COR-L47 (cell line): ENCODE measurements at regions not wholly inside any gene's neighbourhood (a gene's known extent, or its start where the extent isn't known, plus 50 kb on each side); places are given as distances from the start of the nearest gene placed in this dataset.

ENCODE experiments used
- DNase-seq: peaks from one replicate; lab custom pipeline; 2025; lab: John Stamatoyannopoulos, UW

DNA sequence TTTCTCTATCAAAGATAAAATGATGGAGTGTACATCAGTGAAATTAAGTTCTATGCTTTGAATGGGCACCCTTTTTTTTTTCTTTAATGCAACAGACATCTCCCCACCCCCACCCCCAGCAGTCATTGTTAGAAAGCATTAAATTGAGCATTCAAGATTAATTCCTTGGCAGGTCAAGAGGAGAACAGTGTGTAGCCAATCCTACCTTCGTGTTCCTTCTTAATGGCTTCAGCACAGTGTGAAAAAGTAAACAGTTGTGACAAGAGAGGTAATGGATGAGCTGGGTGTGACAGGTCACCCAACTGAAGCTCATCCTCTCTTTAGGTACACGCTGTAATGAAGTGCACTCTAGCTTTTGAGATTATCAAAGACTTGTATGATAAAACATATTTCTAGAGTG lies 198.5 kb upstream of the RARB start:
- DNase-seq: peak; percentile 23

DNA sequence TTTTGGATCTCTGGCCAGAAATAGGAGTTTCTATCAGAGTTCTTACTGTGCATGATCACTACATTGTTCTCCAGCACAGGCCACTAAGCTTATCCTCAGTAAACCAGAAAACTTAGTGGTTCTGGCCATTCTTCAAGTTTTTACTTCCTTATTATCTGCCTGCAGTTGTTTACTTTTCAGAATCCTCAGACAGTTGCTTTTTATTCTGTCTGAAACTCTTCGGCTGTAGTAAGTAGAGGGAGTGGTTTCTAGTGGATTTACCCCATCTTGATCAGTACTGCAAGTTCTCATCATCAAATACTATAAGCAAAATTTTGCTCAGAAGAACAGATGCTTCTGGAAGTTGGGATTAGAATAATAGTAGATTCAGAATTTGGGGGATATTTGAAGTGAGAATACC lies 193.0 kb upstream of the RARB start:
- DNase-seq: no peak

DNA sequence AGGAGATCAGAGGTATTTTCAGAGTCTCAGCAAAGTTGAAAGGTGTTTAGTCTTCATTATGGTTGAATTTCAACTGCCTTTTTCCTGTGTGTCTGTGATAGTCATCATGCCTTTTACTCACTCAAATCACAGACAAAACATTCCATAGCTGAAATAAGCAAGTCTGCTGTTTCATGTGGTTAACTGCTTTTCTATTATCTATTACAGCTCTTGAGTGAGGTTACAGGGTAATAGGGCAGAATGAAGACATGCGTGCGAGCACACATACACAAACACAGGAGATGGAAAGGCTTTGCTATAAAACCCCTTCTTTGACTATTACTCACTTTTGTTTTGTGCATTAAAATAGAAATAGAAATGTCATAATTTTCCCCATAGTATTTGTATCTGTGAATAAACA lies 192.6 kb upstream of the RARB start:
- no peak for DNase-seq

DNA sequence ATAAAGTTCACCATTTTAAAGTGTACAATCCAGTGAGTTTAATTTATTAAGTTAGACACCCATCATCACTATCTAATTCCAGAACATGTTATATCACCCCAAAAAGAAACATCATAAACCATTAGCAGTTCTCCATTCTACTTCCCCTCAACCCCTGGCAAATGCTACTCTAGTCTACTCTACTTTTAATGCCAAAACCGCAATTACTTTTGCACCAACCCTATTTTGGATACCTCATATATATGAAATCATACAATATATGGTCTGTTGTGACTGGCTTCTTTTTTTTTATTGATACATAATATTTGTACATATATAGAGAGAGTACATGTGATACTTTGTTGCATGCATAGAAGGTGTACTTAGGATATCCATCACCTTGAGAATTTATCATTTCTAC lies 190.5 kb upstream of the RARB start:
- no peak for DNase-seq

DNA sequence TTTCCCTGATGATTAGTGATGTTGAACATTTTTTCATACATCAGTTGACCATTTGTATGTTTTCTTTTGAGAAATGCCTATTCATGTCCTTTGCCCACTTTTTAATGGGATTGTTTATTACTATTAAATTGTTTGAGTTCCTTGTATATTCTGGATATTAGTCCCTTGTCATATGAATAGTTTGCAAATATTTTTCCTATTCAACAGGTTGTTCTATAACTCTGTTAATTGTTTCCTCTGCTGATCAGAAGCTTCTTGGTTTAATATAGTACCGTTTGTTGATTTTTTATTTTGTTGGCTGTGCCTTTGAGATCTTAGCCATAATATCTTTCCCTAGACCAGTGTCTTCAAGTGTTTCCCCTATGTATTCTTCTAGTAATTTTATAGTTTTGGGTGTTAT lies 189.0 kb upstream of the RARB start:
- DNase-seq: no peak

DNA sequence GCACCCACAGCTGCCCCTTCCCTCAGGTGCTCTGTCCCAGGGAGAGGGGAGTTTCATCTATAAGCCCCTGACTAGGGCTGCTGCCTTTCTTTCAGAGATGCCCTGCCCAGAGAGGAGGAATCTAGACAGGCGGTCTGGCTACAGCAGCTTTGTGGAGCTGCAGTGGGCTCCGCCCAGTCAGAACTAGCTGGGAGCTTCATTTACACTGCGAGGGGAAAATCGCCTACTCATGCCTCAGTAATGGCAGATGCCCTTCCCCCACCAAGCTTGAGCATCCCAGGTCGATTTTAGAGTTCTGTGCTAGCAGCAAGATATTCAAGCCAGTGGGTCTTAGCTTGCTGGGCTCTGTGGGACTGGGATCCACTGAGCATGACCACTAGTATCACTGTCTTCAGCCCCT lies 181.2 kb upstream of the RARB start:
- DNase-seq: no peak

DNA sequence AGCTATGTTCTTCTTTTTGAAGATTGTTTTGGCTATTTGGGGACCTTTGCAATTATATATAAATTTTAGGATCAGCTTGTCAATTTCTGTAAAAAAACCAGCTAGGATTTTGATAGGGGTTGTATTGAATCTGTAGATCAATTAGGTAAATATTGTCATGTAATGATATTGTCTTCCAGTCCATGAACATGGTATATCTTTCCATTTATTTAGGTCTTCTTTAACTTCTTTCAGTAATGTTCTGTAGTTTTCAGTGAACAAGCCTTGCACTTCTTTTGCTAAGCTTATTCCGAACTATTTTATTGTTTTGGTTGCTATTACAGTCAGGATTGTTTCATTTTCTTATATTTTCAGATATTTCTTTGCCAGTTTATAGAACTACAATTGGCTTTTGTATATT lies 175.8 kb upstream of the RARB start:
- DNase-seq: no peak

DNA sequence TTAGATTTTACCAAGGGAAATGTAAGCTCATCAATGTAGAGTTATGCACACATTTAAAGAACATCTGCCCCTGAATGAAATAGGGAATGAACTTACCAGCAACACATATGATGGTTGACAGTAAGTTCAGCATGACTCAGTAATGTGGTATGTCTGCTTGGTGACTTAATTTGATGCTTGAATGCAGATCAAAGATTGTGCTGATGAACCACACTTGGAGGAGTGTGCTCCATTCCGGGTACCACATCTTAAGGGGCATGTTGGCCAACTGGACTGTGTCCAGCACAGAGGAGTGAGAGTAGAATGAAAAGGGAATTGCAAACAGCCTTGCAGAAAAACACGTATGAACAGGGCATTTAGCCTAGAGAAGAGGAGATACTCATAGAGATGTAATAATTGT lies 171.0 kb upstream of the RARB start:
- DNase-seq: no peak

DNA sequence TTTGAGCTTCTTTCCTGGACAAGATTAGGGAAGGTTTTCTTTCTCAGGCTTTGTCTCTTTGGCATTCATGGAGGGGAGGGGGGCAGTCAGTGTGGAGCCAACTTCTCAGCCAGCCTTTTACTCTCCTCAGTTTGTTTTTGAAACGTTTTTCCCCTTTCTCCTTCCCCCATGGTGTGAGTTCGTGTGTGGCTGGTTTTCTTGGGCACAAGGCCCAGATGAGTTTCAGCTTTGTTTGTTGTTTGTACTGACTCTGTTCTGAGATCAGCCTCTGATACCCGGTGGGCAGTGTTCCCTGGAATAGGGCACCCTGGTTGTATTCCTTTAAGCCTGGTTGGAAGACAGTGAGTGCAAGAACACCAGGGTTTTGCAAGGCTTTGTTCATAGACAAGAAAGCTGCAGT lies 168.2 kb upstream of the RARB start:
- no peak for DNase-seq

DNA sequence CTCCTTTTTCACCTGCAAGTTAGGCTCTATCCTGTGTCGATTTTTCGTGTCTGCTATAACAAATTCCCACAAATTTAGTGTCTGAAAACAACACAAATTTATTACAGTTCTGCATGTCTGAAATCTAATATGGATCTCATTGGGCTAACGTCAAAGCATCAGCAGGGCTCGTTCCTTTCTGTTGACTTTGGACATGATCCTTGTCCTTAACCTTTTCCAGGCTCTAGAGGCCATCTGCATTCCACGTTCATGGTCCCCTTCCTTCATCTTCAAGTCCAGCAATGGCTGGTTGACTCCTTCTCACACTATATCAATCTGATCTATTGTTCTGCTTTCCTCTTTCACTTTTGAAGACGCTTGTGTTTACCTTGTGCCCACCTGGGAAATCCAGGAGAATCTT lies 165.7 kb upstream of the RARB start:
- no peak for DNase-seq

DNA sequence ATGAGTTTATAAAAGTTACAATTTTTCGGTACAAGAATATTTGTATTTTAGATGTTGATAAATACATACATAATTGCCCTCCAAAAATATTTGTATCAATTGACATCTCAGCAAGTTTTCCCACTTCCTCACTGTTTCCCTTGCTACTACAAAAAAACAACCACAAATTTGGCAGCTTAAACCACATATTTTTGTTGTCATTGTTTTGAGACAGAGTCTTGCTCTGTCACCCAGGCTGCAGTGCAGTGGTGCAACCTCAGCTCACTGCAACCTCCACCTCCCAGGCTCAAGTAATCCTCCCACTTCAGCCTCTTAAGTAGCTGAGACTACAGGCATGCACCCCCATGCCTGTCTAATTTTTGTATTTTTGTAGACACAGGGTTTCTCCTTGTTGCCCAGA lies 162.8 kb upstream of the RARB start:
- DNase-seq: no peak

DNA sequence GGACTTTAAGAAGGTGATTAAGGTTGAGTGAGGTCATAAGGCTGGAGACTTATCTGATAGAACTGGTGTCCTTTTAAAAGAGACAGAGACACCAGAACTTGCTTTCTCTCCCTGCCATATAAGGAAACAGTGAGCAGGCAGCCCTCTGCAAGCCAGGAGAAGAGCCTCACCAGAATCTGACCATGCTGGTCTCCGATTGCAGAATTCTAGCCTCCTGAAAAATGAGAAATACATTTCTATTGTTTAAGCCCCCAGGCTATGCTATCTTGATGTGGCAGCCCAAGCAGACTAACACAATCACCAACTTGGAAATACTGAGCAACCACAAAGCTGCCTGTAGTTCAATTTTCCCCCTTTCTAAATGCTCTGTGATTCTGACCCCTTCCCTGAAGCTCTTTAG lies 161.4 kb upstream of the RARB start:
- no peak for DNase-seq

DNA sequence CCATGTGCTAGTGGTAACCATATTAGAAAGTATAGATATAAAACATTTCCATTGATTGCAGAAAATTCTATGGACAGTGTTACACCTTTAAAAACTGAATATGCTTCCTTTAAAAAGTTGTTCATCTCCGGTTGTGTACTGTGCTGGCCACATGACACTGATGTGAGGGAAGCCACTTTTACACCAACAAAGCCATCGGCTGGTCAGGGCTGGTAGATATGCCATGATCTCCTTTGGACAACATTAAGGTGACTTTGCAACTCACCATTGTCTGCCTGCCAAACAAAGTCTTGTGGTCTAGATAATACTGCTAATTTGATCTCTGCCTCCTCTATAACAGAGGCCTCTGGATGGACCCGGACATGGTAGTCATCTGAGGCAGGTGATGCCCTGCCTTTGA lies 156.0 kb upstream of the RARB start:
- no peak for DNase-seq

DNA sequence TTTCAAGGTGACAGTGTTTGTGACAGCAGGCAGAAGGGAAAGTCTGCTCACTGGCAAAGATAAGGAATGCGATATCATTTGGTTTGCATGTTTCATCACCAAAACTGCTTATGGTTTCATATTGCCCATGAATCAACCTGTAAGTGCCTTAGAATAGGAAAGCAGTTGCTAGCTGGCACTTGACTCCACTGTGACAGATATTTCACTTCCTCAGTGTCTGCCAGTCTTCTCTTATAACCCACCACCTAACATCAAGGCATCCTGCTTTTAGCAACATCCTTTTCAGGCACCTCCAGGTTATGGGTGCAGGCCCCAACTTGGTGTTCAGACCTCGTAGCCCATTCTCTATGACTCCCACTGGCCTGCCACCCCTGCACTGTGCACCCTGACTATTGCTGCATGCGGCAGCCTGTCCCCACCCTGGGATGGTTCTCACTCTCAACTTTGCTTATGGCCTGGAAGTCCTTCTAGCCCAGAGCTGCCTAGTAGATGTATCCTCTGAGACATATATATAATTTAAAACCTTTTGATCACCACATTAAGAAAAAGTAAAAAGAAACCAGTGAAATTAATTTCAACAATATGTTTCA lies 154.4 kb upstream of the RARB start:
- no peak for DNase-seq

DNA sequence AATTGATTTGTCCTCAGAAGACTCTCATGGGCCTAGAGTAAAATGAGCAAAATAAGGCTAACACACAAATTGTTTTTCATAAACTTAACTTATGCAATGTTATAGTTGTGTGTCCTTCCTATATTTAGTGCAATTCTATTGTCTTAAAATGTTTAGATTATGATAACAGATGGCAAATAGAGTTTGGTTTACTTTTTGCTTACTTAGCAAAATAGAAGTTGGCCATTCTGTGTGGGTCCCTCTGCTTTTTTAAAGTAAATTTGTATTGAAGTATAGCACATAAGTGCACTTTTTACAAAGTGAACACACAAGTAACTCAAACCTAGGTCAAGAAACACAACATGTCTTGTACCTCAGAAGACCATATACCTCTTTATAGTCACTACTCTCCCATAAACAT lies 150.6 kb upstream of the RARB start:
- no peak for DNase-seq

DNA sequence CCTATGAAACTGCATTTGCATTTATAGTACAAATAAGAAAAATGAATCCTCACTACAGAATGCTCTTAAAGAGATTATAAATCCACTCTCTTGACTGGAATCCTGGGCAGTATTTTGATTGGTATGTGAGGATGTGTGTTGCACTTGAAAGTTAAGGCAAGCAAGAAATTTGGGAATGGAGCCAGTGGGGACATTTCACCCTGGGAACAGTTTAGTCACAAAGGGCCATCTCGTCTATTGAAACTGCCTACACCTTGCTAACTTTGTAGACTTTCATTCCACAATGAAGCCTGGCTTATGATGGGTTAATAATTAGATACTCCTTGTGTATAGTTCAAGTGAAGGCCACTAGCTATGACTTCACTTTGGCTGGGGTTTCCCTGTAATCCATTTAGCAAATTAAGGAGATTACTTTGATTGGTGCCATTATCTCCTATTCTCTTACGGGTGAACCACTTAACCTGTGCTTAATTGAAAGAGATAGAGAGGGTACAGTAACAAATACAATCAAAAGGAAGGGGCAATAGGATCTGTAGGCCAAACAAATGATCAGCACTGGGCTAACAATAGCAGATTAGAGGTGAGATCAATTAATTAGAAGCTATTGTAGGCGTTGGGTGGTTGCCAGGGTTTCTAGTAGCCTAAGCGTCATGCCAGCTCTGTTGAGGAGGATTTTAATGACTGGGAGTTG lies 146.9 kb upstream of the RARB start:
- peak; percentile 81 for DNase-seq

DNA sequence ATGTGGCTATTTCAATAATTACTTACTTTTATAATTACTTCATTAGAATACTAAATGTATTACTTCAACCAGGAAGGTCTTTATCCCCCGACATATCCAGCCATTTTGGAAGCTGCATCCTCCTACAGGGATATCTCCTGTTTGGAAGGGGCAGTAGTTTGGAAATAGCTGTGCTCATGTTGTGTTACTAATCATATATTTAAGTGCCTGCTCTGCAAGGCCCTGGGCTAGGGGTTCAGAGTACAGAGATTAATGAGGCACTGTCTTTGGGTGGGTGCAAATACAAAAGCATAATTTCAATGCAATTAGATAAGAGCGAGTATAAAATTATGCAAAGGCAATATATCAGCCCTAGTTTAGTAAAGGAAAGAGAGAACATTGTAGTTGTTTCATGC lies 146.3 kb upstream of the RARB start:
- DNase-seq: no peak

DNA sequence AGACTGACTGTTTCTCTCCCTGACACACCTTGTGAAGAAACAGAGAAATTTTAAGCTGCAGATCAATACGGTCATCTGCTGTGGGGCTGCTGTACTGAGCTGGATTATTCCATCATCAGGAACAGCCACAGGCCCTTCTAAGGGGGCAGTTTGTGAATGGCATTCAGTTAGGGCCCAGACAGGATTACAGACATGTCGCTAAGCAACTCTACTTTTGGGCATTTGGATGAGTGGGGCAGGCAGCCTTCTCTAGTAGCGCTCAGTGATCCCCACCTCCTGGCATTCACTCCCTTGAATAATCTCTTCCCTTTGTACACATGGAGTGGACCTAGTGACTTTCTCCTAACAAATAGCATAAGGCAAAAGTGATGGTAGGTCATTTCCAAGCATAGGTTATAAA lies 144.4 kb upstream of the RARB start:
- no peak for DNase-seq

DNA sequence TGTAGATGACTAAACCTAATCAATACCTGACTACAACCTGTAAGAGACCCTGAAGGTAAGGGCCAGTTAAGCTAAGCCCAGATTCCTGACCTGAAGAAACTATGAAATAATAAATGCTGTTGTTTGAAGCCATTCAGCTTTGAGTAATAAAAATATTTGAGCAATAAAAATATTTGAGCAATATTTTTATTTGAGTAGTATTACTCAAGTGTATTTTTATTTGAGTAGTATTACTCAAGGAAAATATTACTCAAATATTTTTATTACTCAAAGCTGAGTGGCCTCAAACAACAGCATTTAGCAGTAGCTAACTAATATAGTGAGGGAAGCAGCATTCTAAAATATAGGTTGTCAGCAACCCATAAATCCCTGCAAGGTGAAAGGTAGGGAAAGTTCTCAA lies 143.8 kb upstream of the RARB start:
- no peak for DNase-seq

DNA sequence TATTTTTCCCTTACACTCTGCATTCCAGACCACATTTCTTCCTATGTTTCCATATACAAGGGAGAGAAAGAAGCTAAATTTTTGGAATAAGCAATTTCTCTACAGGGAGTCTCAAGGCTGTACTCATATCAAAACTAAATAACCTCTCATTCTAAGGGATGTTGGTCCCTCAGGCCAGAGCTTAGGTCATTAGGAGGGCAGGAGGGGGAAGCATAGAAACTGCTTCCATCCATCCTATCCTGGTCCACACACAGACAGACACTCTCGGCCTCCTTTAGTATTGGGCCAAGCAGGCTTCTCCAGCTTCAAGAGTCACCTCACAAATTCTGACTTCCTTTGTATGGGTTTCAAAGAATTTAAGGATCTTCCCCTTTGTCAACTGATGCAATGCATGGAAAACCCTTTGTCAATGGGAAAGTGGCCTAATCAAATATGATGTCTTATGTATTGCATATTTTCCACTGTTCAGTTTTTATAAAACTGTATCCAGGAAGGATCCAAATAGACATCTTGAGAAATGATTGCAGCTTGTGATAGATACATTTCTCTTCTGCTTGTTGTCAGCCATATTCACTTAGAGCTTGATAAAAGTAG lies 140.7 kb upstream of the RARB start:
- DNase-seq: no peak

DNA sequence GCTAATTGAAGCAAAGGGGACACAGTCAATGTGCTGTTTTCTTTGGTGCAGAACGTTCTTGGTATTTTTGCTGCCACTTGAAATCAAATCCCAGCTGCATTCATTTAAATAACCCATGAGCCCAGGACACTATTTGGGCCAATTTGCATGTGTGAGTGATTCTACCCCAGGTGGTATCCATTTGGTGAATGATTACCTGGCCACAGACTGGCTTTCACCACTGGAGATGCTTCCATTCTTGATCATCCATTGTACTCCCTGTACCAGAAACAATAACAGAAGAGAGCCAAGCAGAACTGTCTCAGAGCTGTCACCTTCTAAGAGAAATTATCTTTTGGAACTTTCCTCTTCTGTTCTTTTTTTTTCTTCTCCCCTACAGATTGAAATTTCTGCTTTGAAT lies 139.7 kb upstream of the RARB start:
- DNase-seq: no peak

DNA sequence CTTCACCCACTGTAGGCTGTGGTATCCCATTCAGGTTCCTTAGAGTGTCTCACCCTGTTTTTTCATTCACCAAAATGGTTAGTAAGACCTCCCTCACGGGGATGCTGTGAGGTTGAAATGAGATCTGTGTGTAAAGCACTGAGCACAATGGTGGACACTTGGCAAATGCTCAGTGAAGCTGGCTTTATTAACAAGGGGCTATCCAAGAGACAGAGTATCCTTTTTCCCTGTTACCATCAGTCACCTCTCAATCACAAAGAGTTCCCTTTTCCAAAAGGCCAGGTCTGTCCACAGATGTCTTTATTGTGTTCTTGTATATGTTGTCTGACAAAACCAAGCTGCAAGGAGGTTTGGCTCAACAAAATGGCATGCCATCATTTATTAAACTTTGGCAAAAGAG lies 138.9 kb upstream of the RARB start:
- DNase-seq: no peak

DNA sequence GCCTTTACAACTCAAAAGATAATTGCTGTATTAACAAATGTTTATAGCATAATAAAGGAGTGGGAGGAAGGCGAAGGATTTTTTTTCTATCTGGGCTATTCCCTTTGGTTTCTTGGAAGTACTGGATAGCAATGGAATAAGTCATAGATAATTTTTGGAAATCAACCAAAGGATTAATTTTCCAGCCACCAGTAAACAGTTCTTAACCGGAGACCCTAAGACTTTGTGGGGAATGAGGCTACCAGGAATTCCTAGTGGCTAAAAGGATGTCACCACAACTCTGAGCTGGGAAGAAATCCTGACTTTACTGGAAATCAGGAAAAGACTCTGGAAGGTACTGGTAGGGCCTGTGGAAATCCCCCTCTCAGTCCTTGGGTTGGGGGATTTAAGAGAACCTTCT lies 138.4 kb upstream of the RARB start:
- no peak for DNase-seq

DNA sequence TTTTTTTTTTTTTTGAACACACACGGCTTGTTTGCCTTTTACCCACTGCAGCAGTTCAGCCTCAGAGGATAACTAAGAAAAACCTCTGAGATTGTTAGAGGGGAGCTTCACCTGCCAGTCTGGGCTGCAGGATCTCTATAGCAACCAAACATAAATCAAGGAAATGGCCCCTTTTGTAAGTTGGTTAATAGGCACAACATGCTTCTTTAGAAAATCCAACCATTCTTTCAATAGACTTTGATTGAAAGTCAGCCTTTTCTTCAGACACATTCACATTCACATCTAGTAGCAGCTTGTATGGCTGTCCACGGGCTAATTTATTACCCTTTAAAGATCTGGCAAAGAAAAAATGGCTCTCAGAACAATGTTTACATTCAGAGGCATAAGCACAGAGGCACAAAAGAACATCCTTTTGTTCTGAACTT lies 136.6 kb upstream of the RARB start:
- DNase-seq: no peak
